OCI-LY7 (cell line): ENCODE measurements at regions not wholly inside any gene's neighbourhood (a gene's known extent, or its start where the extent isn't known, plus 50 kb on each side); places are given as distances from the start of the nearest gene placed in this dataset.

Source experiments
- BruUV-seq: library from RNA; stranded (reverse); fragments of 400-500 nt; replicated peaks from 2 replicates; lab custom pipeline; 2021; lab: Mats Ljungman, UMichigan
- CTCF ChIA-PET: fragments of 300-600 bp; sonication (Branson Sonifier 250); formaldehyde crosslinking; loops from one replicate; lab custom pipeline; 2022; ENCODE audit warnings: antibody characterized with exemption; ENCODE audit not compliant: unreplicated experiment; lab: Charles Lee
- POLR2A ChIA-PET: fragments of 300-600 bp; sonication (Branson Sonifier 250); formaldehyde crosslinking; loops from one replicate; lab custom pipeline; 2022; ENCODE audit warnings: antibody characterized with exemption; lab: Charles Lee
- DNase-seq: peaks from one replicate; pipeline ENCODE4 v3.0.0-alpha.2; 2015; ENCODE audit warnings: low spot score
- H2AFZ ChIP-seq: fragments of 200-600 bp; sonication (generic), shearing (Covaris generic); 2 replicates; pipeline ENCODE4 v1.6.1; 2014; ENCODE audit warnings: mild to moderate bottlenecking, antibody characterized with exemption, low read length, moderate library complexity
- H3K27ac ChIP-seq: fragments of 200-600 bp; sonication (generic); 2 replicates; pipeline ENCODE4 v1.5.1; 2014; ENCODE audit warnings: mixed run types, low read depth, mild to moderate bottlenecking, moderate library complexity, low read length, inconsistent platforms; ENCODE audit not compliant: poor library complexity, severe bottlenecking
- H3K36me3 ChIP-seq: fragments of 200-600 bp; sonication (generic); 2 replicates; pipeline ENCODE4 v1.6.1; 2014; ENCODE audit warnings: mild to moderate bottlenecking, antibody characterized with exemption, low read length, moderate library complexity, mixed read lengths; ENCODE audit not compliant: insufficient read depth
- H3K4me1 ChIP-seq: fragments of 200-600 bp; sonication (generic); 2 replicates; pipeline ENCODE4 v1.5.1; 2014; ENCODE audit warnings: mild to moderate bottlenecking, low read length; ENCODE audit not compliant: insufficient read depth, poor library complexity, severe bottlenecking
- H3K4me2 ChIP-seq: fragments of 200-600 bp; sonication (generic); 2 replicates; pipeline ENCODE4 v1.6.1; 2014; ENCODE audit warnings: mild to moderate bottlenecking, low read length
- H3K4me3 ChIP-seq: fragments of 200-600 bp; sonication (generic); 2 replicates; pipeline ENCODE4 v1.5.1; 2014; ENCODE audit warnings: mild to moderate bottlenecking, low read depth, low read length; ENCODE audit not compliant: poor library complexity, severe bottlenecking
- H3K79me2 ChIP-seq: fragments of 200-600 bp; sonication (generic); 2 replicates; pipeline ENCODE4 v1.6.1; 2016; ENCODE audit warnings: low read depth, mild to moderate bottlenecking, low read length, moderate library complexity, mixed read lengths; ENCODE audit not compliant: insufficient read depth
- H3K9me2 ChIP-seq: fragments of 200-600 bp; sonication (generic); 2 replicates; pipeline ENCODE4 v1.6.1; 2016; ENCODE audit warnings: mild to moderate bottlenecking, low read length, mixed read lengths; ENCODE audit not compliant: insufficient read depth
- H3K9me3 ChIP-seq: fragments of 200-600 bp; sonication (generic); 2 replicates; pipeline ENCODE4 v1.6.1; 2014; ENCODE audit warnings: mild to moderate bottlenecking, mixed run types, low read length, mixed read lengths
- H4K20me1 ChIP-seq: fragments of 200-600 bp; sonication (generic); 2 replicates; pipeline ENCODE4 v1.6.1; 2014; ENCODE audit warnings: mild to moderate bottlenecking, antibody characterized with exemption, low read length, moderate library complexity, mixed read lengths; ENCODE audit not compliant: insufficient read depth
- EZH2phosphoT487 ChIP-seq: fragments of 200-600 bp; sonication (generic); IDR thresholded peaks from 2 replicates; pipeline ENCODE4 v1.6.1; 2018; ENCODE audit warnings: low read depth, borderline replicate concordance, mild to moderate bottlenecking, mixed run types, antibody characterized with exemption, low read length, moderate library complexity, mixed read lengths
- intact Hi-C: fragments of 100-400 bp; cut with micrococcal nuclease; formaldehyde crosslinking; loops from one replicate; pipeline ENCODE4 v1.10.0; 2022; ENCODE audit not compliant: unreplicated experiment
- TF ChIP-seq, protein P1 (sequence below): fragments of 200-600 bp; sonication (generic); conservative IDR thresholded peaks from 2 replicates; pipeline ENCODE4 v1.5.1; 2014; ENCODE audit warnings: mild to moderate bottlenecking, antibody characterized with exemption, low read length, moderate library complexity, mixed read lengths

DNA sequence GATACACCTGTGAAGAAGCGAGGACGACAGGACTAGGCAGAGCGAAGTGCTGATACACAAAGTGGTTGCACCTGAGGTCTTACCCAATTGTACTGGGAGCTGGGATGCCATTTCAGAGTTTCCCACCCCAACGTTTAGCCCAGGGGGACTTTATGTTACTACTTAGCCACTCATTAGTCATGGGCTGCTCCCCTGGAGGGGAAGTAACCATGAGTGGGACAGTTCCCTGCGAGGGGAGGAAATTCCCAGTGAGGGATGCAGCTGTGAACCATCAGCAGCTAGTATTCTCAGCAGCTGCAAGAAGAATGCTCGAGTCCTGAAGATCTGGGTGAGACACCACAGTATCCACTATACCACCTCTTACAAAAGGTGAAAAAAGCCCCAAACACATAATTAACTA, 93.7 kb upstream of the ACTBL2 start:
- Histone ChIP-seq H4K20me1 (no peaks in the 10 kb centered on the region), H3K9me3 (no peaks in the 10 kb centered on the region), H3K9me2 (no peaks in the 10 kb centered on the region), H3K36me3 (no peaks in the 10 kb centered on the region), H3K4me1 (no peaks in the 10 kb centered on the region), H3K27ac (no peak overlapping the region), H3K4me3 (no peak overlapping the region), H3K4me2 (no peak overlapping the region), H2AFZ (no peak overlapping the region), H3K79me2 (no peaks in the 10 kb centered on the region)
- ChIA-PET POLR2A (no interaction called here), CTCF (no interaction called here)
- TF ChIP-seq, protein P1, sequence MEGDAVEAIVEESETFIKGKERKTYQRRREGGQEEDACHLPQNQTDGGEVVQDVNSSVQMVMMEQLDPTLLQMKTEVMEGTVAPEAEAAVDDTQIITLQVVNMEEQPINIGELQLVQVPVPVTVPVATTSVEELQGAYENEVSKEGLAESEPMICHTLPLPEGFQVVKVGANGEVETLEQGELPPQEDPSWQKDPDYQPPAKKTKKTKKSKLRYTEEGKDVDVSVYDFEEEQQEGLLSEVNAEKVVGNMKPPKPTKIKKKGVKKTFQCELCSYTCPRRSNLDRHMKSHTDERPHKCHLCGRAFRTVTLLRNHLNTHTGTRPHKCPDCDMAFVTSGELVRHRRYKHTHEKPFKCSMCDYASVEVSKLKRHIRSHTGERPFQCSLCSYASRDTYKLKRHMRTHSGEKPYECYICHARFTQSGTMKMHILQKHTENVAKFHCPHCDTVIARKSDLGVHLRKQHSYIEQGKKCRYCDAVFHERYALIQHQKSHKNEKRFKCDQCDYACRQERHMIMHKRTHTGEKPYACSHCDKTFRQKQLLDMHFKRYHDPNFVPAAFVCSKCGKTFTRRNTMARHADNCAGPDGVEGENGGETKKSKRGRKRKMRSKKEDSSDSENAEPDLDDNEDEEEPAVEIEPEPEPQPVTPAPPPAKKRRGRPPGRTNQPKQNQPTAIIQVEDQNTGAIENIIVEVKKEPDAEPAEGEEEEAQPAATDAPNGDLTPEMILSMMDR, result no peak
- TF ChIP-seq EZH2phosphoT487, result no peak
- BruUV-seq, result no TSS peak
- intact Hi-C loops, result no loop called here
- no peak for DNase-seq

DNA sequence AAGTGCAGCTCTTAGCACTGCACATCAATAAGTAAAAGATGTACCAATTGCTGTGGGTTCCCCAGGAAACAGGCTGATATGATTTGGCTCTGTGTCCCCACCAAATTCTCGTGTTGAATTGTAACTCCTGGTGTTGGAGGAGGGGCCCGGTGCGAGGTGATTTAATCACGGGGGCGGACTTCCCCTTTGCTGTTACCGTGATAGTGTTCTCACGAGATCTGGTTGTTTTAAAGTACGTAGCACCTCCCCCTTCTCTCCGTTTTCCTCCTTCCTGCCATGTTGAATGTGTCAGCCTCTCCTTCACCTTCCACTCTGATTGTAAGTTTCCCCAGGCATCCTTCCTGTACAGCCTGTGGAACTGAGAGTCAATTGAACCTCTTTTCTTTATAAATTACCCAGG, 93.2 kb upstream of the ACTBL2 start:
- Histone ChIP-seq H3K9me3 (no peaks in the 10 kb centered on the region), H3K79me2 (no peaks in the 10 kb centered on the region), H3K27ac (no peak overlapping the region), H2AFZ (no peak overlapping the region), H3K9me2 (no peaks in the 10 kb centered on the region), H3K4me1 (no peaks in the 10 kb centered on the region), H3K36me3 (no peaks in the 10 kb centered on the region), H4K20me1 (no peaks in the 10 kb centered on the region), H3K4me3 (no peak overlapping the region), H3K4me2 (no peak overlapping the region)
- TF ChIP-seq EZH2phosphoT487, result no peak
- TF ChIP-seq, protein P1, result no peak
- intact Hi-C loops, result no loop called here
- no peak for DNase-seq
- BruUV-seq, result no TSS peak
- ChIA-PET POLR2A (interaction anchor here (0.7 kb wide), 1 partner anchor 714 kb away, joined by 3 read pairs; no protein-coding TSS in a partner anchor), CTCF (no interaction called here)

DNA sequence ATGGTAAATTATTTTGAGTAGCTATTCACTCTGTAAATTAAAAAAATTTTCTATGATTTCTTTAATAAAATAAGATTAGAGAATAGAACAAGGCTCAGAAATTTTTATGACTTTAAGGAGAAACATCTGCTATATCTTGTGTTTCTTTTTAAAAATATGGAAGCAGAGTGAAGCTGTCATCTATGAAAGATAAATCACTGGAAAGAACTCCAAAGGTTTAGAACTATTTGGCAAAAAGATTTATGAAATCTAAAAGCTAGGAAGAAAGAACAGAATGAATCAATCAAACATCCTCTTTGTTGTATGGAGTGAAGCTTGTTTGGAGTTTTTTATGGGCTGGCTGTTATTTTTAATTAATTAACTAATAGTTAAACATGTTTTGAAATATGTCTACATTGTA, 89.8 kb upstream of the ACTBL2 start:
- Histone ChIP-seq H3K36me3 (no peaks in the 10 kb centered on the region), H3K4me2 (no peak overlapping the region), H3K9me2 (no peaks in the 10 kb centered on the region), H4K20me1 (no peaks in the 10 kb centered on the region), H3K9me3 (no peaks in the 10 kb centered on the region), H3K4me3 (no peak overlapping the region), H2AFZ (no peak overlapping the region), H3K79me2 (no peaks in the 10 kb centered on the region), H3K4me1 (no peaks in the 10 kb centered on the region), H3K27ac (no peak overlapping the region)
- ChIA-PET POLR2A (interaction anchor here (0.6 kb wide), 1 partner anchor 52 kb away, joined by 3 read pairs; no protein-coding TSS in a partner anchor), CTCF (no interaction called here)
- intact Hi-C loops, result no loop called here
- TF ChIP-seq EZH2phosphoT487, result no peak
- TF ChIP-seq, protein P1, result no peak
- no peak for DNase-seq
- no TSS peak for BruUV-seq
